IPS-18c (cell line): ENCODE measurements at regions not wholly inside any gene's neighbourhood (a gene's known extent, or its start where the extent isn't known, plus 50 kb on each side); places are given as distances from the start of the nearest gene placed in this dataset.

Experiments used
- H3K4me3 ChIP-seq: 2 replicates; pipeline ENCODE4 v1.7.0; 2013; ENCODE audit warnings: low read depth, mild to moderate bottlenecking, low read length, moderate library complexity; ENCODE audit not compliant: insufficient read depth
- H3K9me3 ChIP-seq: one replicate; pipeline ENCODE4 v1.6.1; 2013; ENCODE audit warnings: mild to moderate bottlenecking, low read length, moderate library complexity; ENCODE audit not compliant: control insufficient read depth, insufficient read depth

GRCh38 chr18:10009321-10010144, 95.7 kb downstream of the VAPA start:
- no peaks in the 10 kb centered on the region for H3K9me3 ChIP-seq
- no peak overlapping the region for H3K4me3 ChIP-seq

DNA sequence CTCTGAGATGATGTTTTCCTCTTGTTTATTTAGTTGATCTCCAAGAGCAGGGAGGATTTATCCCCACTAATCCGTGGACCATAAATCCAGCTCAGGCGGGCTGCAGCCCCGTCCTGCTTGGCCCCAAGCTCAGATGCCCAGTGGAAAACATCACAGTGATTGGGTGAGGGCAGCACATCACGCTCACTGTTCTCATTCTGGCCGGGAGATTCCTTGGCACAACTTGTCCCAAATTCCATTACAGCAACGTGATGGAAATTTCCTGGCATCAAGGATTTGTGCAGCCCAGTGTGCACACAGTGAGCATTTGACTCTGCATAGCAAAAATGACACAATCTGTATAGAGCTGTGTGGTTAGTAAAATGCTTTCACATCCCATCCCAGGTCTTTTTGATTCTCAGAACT, 96.8 kb downstream of the VAPA start:
- no peak overlapping the region for H3K4me3 ChIP-seq
- H3K9me3 ChIP-seq, result no peaks in the 10 kb centered on the region

GRCh38 chr18:10011061-10011460, 97.2 kb downstream of the VAPA start:
- Histone ChIP-seq H3K9me3 (no peaks in the 10 kb centered on the region), H3K4me3 (no peak overlapping the region)

DNA sequence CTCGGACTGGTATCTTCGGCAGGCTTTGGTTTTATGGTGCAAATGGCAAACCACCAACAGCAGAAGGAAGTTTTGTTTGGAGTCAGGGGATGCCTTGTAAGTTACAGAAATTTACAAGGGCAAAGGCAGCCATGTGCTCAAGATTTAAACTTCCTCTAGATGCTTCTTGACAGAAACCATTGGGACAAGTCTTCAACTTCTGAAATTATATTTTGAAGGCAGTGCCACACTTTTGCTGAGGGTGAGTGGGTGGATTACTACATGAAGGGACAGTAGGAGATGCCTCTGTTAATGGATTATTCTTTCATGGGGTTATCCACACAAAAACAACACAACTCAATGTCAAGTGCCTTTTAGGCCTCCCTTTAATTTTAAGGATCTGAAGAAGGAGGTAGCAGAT, 97.9 kb downstream of the VAPA start:
- H3K9me3 ChIP-seq, result no peaks in the 10 kb centered on the region
- H3K4me3 ChIP-seq, result no peak overlapping the region

DNA sequence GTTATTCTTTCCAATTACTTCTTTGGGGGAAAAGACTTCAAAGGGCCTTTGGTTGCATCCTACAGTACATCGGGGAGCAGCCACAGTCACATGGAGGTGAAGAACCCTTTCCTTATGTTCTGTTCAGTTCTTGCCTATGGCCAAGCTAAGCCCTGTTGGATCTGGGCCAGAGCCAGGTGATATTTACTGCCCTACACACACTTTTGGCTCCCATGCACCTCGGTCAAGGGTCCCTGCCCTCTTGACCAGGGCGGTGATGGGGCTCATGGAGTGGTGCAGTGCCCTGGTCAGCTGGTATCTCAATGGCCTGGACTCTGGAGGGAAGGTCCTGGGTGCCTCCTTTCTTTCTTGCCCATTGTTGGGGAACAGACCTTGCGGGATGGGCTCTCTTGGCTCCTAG, 98.7 kb downstream of the VAPA start:
- peaks cover 2% of the 10 kb centered on the region for H3K9me3 ChIP-seq
- H3K4me3 ChIP-seq, result no peak overlapping the region

- H3K9me3 ChIP-seq, result peaks cover 2% of the 10 kb centered on the region
- no peak overlapping the region for H3K4me3 ChIP-seq
Observed at GRCh38 chr18:10013621-10014543, 100.1 kb downstream of the VAPA start.

DNA sequence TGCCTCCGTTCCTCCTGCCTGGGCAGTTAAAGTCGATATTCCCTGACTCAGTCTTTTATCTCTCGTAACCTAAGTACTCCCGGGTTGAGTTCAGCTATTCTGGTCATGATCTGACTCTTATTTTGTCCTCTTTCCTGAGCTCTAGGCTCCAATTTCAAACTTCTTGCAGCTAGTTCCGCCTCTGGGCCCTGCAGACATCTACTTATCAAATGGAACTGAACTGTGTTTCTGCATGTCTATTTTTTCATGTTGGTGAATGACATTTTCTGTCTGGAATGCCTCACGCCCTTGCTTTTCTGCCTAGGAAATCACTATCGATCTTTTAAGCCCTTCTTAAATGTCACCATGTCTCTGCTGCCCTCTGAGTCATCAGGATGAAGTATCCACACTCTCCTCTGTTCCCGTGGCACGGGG, 101.5 kb downstream of the VAPA start:
- Histone ChIP-seq H3K9me3 (peaks cover 2% of the 10 kb centered on the region), H3K4me3 (no peak overlapping the region)

GRCh38 chr18:10015941-10016819, 102.4 kb downstream of the VAPA start:
- Histone ChIP-seq H3K4me3 (no peak overlapping the region), H3K9me3 (peaks cover 2% of the 10 kb centered on the region)

GRCh38 chr18:10017043-10017442, 103.2 kb downstream of the VAPA start:
- H3K4me3 ChIP-seq, result no peak overlapping the region
- peaks cover 2% of the 10 kb centered on the region for H3K9me3 ChIP-seq

DNA sequence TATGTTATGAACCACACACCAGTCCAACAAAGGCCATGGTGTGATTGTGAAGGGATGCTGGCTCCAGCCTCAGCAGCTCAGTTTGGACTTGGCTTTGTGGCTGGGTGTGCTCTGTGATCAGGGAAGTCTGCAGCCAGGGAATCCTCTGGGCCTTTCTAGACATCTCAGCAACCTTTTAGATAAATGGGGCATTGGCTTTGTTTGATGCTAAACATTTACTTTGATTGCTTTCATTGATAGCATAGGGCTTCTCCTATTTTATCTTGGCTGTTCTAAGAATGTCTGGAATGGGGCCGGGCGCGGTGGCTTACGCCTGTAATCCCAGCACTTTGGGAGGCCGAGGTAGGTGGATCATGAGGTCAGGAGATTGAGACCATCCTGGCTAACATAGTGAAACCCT, 104.5 kb downstream of the VAPA start:
- Histone ChIP-seq H3K9me3 (peaks cover 2% of the 10 kb centered on the region), H3K4me3 (no peak overlapping the region)

DNA sequence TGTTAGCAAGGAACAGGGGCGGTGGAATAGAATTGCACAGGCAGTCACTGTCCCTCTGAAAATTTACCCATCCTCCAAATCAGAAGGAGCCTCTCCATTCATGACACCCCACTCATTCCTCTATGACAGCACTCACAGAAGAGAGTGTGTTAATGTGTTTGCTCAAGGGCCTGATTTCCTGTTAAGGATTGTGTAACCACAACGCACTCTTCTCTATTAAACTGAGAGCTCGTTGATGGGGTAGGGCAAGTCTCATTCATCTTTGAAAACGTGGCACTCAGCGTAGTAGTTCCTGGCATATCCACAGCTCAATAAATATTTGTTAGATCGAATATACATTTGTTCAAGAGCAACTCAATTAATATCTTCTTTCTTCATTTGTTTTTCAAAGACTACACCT, 106.4 kb downstream of the VAPA start:
- Histone ChIP-seq H3K4me3 (no peak overlapping the region), H3K9me3 (peaks cover 6% of the 10 kb centered on the region)

- no peak overlapping the region for H3K4me3 ChIP-seq
- peaks cover 3% of the 10 kb centered on the region for H3K9me3 ChIP-seq
Observed at GRCh38 chr18:10022365-10022764, 108.5 kb downstream of the VAPA start.

DNA sequence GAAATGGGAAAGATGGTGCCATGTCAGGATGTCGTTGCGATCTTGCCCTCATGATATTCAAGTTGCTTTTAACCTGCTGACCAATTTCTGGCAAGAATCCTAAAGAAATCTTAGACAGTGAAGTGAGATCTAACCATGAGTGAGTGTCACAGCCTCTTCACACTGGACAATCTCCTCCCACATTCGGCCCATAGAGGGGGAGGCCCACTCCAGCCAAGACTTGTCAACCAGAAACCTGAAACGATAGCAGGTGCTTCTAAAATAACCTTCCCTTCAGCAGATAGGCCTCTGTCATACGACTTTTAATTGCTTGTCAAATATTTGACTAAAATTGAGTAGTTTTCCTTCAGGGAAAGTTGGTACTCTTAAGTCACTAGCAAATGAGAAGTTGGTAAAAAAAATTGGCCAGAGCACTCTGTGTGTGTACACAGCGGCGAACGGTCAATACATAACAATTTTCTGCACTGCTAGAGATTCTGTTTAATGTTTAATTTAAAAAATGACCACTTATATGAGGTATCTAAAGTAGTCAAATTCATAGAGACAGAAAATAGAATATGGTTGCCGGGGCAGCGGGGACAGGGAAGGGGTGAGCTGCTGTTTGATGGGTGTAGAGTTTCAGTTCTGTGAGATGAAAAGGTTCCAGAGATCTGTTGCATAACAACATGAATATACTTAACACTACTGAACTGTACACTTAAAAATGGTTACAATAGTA, 110.2 kb downstream of the VAPA start:
- H3K9me3 ChIP-seq, result peaks cover 3% of the 10 kb centered on the region
- H3K4me3 ChIP-seq, result no peak overlapping the region

- H3K4me3 ChIP-seq, result no peak overlapping the region
Observed at GRCh38 chr18:10025711-10026670, 112.2 kb downstream of the VAPA start.

GRCh38 chr18:10027031-10027430, 113.2 kb downstream of the VAPA start:
- H3K9me3 ChIP-seq, result peaks cover 3% of the 10 kb centered on the region
- H3K4me3 ChIP-seq, result no peak overlapping the region

More at GRCh38 chr18:10025711-10026670, 112.2 kb downstream of the VAPA start:
- peaks cover 3% of the 10 kb centered on the region for H3K9me3 ChIP-seq

GRCh38 chr18:10027461-10027860, 113.6 kb downstream of the VAPA start:
- Histone ChIP-seq H3K9me3 (peaks cover 3% of the 10 kb centered on the region), H3K4me3 (no peak overlapping the region)
